Heart left ventricle (tissue), 13 donors: ENCODE measurements at regions not wholly inside any gene's neighbourhood (a gene's known extent, or its start where the extent isn't known, plus 50 kb on each side); places are given as distances from the start of the nearest gene placed in this dataset.

ENCODE experiments used
- POLR2A ChIP-seq, 2 donors: fragments of 450-650 bp; IDR thresholded peaks; one replicate each; pipeline ENCODE4 v1.6.1; 2017; ENCODE audit warnings: antibody characterized with exemption in 2 of 2, mild to moderate bottlenecking in 2 of 2, moderate library complexity in 2 of 2
- TF ChIP-seq, protein P1 (sequence below), 12 donors: fragments of 200-600 bp; sonication (generic) in 4 of 12; IDR thresholded peaks; one replicate each; pipeline versions ENCODE4 v1.5.0 to v1.8.0; 2018 to 2022; ENCODE audit warnings: antibody characterized with exemption in 12 of 12, mild to moderate bottlenecking in 5 of 12
- donor health status: ischemic (EF 13 %, LVEDD 7.1; RV severe dilation, severe dysfunction).
- donor health status: DM: no; HTN: yes; CAD: no.
- donor health status: DM: no; HTN: no; CAD: no.
- donor health status: ischemic (EF 25% LVEDD 6.9; RV normal size, moderate dysfunction).
- donor health status: ischemic (EF 25% LVEDD 5.7; RV mildly dilated, moderate dysfunction).
- donor health status: ischemic (EF 35%, LVEDD 5.7; RV mildly dilated, moderate dysfunction).
- donor health status: nonischemic (EF 11% LVEDD 7.7; RV severe dilation, severe dysfunction).
- donor health status: DM: yes; HTN: yes; CAD: no.
- donor health status: PGD.
- donor health status: ischemic (EF 29% LVEDD 5.4; RV normal size, mild dysfunction).
- donor health status: nonischemic (EF 23%, LVEDD 6.1; RV moderate dilation, normal function).

DNA sequence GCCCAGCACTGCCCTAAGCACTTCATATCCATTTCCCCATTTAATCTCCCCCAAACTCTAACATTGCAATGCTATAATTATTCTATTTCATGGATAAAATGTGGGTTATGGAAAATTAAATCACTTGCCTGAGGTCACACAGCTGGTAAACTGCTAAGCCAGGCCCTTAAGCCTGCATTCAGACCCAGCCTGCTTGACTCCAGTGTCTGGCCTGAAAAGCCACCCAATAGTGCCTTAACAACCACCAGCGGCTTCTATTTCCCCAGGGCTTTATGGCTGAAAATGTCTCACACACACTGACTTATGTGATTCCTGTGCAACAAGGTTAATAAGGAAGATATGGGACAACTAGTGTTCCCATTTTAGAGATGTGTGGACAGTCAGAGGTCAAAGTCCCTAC is 178.5 kb upstream of the SNX19 start:
- TF ChIP-seq, protein P1, sequence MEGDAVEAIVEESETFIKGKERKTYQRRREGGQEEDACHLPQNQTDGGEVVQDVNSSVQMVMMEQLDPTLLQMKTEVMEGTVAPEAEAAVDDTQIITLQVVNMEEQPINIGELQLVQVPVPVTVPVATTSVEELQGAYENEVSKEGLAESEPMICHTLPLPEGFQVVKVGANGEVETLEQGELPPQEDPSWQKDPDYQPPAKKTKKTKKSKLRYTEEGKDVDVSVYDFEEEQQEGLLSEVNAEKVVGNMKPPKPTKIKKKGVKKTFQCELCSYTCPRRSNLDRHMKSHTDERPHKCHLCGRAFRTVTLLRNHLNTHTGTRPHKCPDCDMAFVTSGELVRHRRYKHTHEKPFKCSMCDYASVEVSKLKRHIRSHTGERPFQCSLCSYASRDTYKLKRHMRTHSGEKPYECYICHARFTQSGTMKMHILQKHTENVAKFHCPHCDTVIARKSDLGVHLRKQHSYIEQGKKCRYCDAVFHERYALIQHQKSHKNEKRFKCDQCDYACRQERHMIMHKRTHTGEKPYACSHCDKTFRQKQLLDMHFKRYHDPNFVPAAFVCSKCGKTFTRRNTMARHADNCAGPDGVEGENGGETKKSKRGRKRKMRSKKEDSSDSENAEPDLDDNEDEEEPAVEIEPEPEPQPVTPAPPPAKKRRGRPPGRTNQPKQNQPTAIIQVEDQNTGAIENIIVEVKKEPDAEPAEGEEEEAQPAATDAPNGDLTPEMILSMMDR (IDR thresholded peaks at IDR 0.05): no peak
- TF ChIP-seq POLR2A (IDR thresholded peaks at IDR 0.05): no peak
